Skeletal muscle tissue (tissue), 3 donors: ENCODE measurements at regions not wholly inside any gene's neighbourhood (a gene's known extent, or its start where the extent isn't known, plus 50 kb on each side); places are given as distances from the start of the nearest gene placed in this dataset.

Source experiments
- H3K27ac ChIP-seq: one replicate; pipeline ENCODE4 v1.7.0; 2013; ENCODE audit warnings: mild to moderate bottlenecking, low read depth, low read length, inconsistent platforms
- H3K27me3 ChIP-seq, 3 donors: one replicate each; pipeline ENCODE4 v1.7.0; 2013; ENCODE audit warnings: low read length in 3 of 3; ENCODE audit not compliant: control insufficient read depth in 3 of 3, insufficient read depth in 3 of 3
- H3K36me3 ChIP-seq, 3 donors: one replicate each; pipeline ENCODE4 v1.7.0; 2013; ENCODE audit warnings: low read length in 3 of 3; ENCODE audit not compliant: control insufficient read depth in 3 of 3, insufficient read depth in 3 of 3
- H3K4me1 ChIP-seq, 3 donors: one replicate each; pipeline ENCODE4 v1.7.0; 2013; ENCODE audit warnings: low read length in 3 of 3, mild to moderate bottlenecking in 3 of 3; ENCODE audit not compliant: control insufficient read depth in 3 of 3, insufficient read depth in 3 of 3
- H3K4me3 ChIP-seq, 3 donors: one replicate each; pipeline ENCODE4 v1.7.0; 2013; ENCODE audit warnings: low read length in 3 of 3
- H3K9ac ChIP-seq, 3 donors: one replicate each; pipeline ENCODE4 v1.7.0; 2013; ENCODE audit warnings: low read length in 3 of 3, mild to moderate bottlenecking in 3 of 3, moderate library complexity in 2 of 3, low read depth in 1 of 3
- H3K9me3 ChIP-seq, 3 donors: one replicate each; pipeline ENCODE4 v1.7.0; 2013; ENCODE audit warnings: low read length in 3 of 3; ENCODE audit not compliant: control insufficient read depth in 3 of 3
- donor health status: Osteomylitis.

- Histone ChIP-seq H3K27me3 (peaks cover 0 to 5% (median 2%) of the 10 kb centered on the region in 3 donors), H3K36me3 (no peaks in the 10 kb centered on the region), H3K4me3 (no peak overlapping the region), H3K27ac (no peak overlapping the region), H3K9ac (no peak overlapping the region), H3K9me3 (no peaks in the 10 kb centered on the region), H3K4me1 (peaks cover 0 to 3% (median 0%) of the 10 kb centered on the region in 3 donors)
These were observed 504.7 kb downstream of the EIPR1 start for GRCh38 chr2:2872713-2873449.

DNA sequence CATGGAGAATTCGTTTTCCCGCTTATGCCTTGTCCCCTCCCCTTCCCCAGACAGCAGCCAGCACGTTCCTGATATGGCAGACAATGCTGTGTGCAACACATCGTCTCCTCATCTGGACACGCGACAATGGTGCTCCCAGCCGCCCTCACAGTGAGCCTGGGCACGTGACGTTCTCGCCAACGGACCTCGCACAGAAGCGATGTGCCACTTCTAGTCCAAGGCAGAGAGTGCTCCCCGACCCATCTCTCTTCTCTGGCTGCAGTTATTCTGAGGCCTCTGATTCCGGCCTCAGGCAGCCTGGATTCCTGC, 505.4 kb downstream of the EIPR1 start:
- peaks cover 0 to 8% (median 8%) of the 10 kb centered on the region in 3 donors for H3K27me3 ChIP-seq
- no peak overlapping the region for H3K9ac ChIP-seq
- no peak overlapping the region for H3K27ac ChIP-seq
- H3K4me1 ChIP-seq = peaks cover 0 to 3% (median 0%) of the 10 kb centered on the region in 3 donors
- no peak overlapping the region for H3K4me3 ChIP-seq
- H3K9me3 ChIP-seq = no peaks in the 10 kb centered on the region
- H3K36me3 ChIP-seq = no peaks in the 10 kb centered on the region

- Histone ChIP-seq H3K9ac (peak overlapping the region in 1 of 3 donors; percentile 33), H3K4me1 (peaks cover 0 to 2% (median 0%) of the 10 kb centered on the region in 3 donors), H3K36me3 (no peaks in the 10 kb centered on the region), H3K4me3 (no peak overlapping the region), H3K9me3 (no peaks in the 10 kb centered on the region), H3K27me3 (peaks cover 2 to 10% (median 9%) of the 10 kb centered on the region in 3 donors), H3K27ac (no peak overlapping the region)
These were observed 505.9 kb downstream of the EIPR1 start for GRCh38 chr2:2871480-2872308.

- Histone ChIP-seq H3K27ac (no peak overlapping the region), H3K4me3 (no peak overlapping the region), H3K9ac (no peak overlapping the region), H3K36me3 (no peaks in the 10 kb centered on the region), H3K4me1 (no peaks in the 10 kb centered on the region), H3K27me3 (peaks cover 5 to 15% (median 13%) of the 10 kb centered on the region in 3 donors), H3K9me3 (no peaks in the 10 kb centered on the region)
These were observed 507.5 kb downstream of the EIPR1 start for GRCh38 chr2:2870106-2870505.

DNA sequence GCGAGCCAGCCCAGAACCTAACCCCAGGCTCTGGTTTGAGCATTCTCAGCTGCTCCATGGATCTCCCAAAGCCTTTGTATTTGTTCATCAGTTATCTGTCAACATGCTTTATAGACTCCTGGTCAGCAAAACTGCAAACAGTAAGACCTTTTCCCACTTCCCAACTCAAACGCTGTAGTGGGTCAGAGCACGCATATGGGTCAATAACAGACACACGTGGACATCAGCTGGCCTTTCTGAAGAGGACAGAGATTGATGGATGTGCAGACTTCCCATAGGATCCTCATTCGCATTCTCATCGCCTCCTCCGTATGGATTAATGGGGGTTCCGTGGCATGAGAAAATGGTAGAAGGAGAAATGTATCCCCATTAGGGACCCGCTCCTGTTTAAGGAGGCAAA, 508.1 kb downstream of the EIPR1 start:
- no peaks in the 10 kb centered on the region for H3K4me1 ChIP-seq
- peaks cover 5 to 15% (median 13%) of the 10 kb centered on the region in 3 donors for H3K27me3 ChIP-seq
- H3K36me3 ChIP-seq = no peaks in the 10 kb centered on the region
- H3K27ac ChIP-seq = no peak overlapping the region
- H3K9ac ChIP-seq = no peak overlapping the region
- no peak overlapping the region for H3K4me3 ChIP-seq
- no peaks in the 10 kb centered on the region for H3K9me3 ChIP-seq

DNA sequence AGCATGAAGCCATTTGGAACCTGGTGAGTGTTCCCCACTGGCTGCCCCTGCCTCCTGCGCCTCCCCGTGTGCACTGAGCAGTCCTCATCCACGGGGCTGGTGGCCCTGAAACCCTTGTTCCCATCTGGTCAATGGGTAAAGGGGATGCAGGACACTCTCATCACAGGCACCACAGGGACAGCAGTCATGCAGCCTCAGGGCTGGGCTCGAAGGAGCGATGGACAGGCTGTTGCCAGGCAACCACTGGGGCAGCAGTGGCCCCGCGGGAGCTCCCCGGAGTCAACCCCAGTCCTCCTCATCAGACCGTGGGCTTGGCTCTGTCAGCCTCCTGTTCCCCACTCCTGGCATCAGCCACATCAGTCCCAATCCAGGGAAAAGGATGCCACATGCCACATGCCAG, 509.5 kb downstream of the EIPR1 start:
- Histone ChIP-seq H3K4me1 (no peaks in the 10 kb centered on the region), H3K9me3 (no peaks in the 10 kb centered on the region), H3K9ac (no peak overlapping the region), H3K36me3 (no peaks in the 10 kb centered on the region), H3K4me3 (no peak overlapping the region), H3K27me3 (peaks cover 5 to 15% (median 13%) of the 10 kb centered on the region in 3 donors), H3K27ac (no peak overlapping the region)

- Histone ChIP-seq H3K9ac (no peak overlapping the region), H3K27ac (no peak overlapping the region), H3K4me3 (no peak overlapping the region), H3K36me3 (no peaks in the 10 kb centered on the region), H3K27me3 (peaks cover 5 to 15% (median 13%) of the 10 kb centered on the region in 3 donors), H3K9me3 (no peaks in the 10 kb centered on the region), H3K4me1 (no peaks in the 10 kb centered on the region)
These were observed 510.1 kb downstream of the EIPR1 start for GRCh38 chr2:2867397-2867979.

DNA sequence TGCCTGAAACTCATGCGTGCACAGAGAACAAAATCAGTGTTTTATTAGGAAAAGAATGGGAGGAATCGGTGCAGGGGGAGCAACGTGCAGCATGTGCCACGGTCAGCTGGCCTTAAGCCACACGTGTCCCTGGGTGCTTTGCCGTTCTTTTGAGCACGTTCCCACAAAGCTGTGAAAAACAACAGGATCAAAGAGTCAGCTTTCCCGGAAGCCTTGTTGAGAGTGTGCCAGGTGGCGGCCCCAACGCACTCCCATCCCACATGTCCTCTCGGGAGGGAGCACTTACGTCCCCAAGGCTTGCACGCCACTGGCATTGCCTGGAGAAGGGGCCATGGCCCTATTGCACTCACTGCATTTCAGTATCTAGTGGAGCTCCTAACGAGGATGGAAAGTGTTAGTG, 511.2 kb downstream of the EIPR1 start:
- Histone ChIP-seq H3K27me3 (peaks cover 5 to 15% (median 13%) of the 10 kb centered on the region in 3 donors), H3K36me3 (no peaks in the 10 kb centered on the region), H3K9me3 (no peaks in the 10 kb centered on the region), H3K4me1 (no peaks in the 10 kb centered on the region), H3K9ac (no peak overlapping the region), H3K27ac (no peak overlapping the region), H3K4me3 (no peak overlapping the region)

GRCh38 chr2:2862386-2862785, 515.2 kb downstream of the EIPR1 start:
- peaks cover 0 to 6% (median 0%) of the 10 kb centered on the region in 3 donors for H3K9me3 ChIP-seq
- no peaks in the 10 kb centered on the region for H3K36me3 ChIP-seq
- no peaks in the 10 kb centered on the region for H3K4me1 ChIP-seq
- no peak overlapping the region for H3K27ac ChIP-seq
- H3K4me3 ChIP-seq = no peak overlapping the region
- H3K27me3 ChIP-seq = peaks cover 5 to 9% (median 6%) of the 10 kb centered on the region in 3 donors
- H3K9ac ChIP-seq = no peak overlapping the region
